ENCODE measurements at regions not wholly inside any gene's neighbourhood (a gene's known extent, or its start where the extent isn't known, plus 50 kb on each side); places are given as distances from the start of the nearest gene placed in this dataset.

DNA sequence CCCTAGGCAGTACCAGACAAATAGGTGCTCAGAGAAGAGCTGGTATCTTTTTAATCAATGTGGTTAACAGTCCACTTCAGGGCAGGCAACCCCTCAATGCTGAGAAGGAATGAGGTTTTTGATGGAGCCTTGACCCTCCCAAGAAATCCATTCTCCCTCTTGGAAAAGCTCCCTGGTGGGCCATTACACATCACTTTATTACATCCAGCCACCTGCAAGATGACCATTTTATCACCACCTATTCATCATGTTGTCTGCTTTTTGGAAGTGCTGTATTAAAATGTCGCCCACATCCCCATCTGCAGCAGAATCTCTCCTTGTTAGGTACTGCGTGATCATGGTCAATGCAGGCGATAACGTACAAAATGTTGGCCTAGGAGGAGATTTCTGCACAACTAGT lies 614.7 kb upstream of the TMEM132C start:
- intact Hi-C loops (cut with DNase I), result no loop called here
- no peak for DNase-seq

DNA sequence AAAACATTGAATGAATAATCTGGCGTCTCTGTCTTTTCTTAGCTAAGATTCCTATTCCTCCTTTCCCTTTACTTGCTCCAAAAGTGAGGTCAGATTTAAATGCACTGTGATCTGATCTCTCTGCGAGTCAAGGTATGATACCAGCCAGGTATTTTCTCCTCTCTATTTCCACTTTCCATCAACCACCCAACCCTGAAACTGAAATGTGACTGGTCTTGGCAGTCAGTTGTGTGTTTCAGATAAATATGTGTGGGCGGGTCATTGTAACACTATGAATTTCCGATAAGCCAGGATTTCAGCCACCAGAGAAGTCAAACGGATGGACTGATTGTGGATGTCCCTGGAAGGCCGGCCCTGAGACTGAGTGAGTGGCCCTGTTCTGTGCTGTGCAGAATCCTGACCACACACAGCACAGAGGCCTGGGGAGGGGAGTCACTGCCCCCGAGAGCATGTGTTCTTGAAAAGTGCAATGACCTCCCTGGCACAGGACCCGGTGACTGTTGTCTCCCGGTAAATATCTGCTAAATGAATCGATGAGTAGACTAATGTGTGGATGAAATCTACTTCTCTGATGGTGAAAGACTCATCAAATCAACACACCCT lies 612.5 kb upstream of the TMEM132C start:
- DNase-seq, result no peak
- intact Hi-C loops (cut with DNase I), result no loop called here

DNA sequence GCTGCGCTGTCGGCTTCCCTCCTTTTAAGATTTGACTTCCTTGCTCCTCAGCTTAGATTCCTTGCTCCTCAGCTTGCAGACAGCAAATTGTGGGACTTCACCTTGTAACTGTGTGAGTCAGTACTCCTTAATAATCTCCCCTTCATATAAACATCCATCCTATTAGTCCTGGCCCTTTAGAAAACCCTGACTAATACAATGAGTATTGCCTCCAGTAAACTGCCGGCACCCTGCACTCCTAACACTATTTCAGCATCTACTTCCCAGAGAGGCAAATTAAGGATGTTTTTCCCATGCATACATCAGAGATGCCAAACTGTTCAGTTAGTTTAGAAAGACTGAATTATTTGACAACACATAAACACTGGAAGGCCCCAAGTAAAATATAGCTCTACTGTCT lies 611.3 kb upstream of the TMEM132C start:
- intact Hi-C loops (cut with DNase I), result no loop called here
- no peak for DNase-seq

DNA sequence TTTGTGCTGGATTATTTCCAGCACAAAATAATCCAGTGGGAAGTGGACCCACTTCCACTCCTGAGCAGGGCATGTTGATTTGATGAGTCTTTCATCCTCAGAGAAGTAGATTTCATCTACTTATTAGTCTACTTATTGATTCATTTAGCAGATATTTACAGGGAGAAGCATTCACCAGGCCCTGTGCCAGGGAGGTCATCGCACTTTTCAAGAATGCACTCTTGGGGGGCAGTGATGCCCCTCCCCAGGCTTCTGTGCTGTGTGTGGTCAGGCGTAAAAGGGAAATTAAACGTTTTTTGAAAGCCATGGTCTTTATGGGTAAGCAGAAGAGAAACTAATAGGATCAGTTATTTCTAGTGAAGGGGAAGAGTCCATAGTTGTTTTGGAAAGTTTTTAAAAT lies 610.7 kb upstream of the TMEM132C start:
- intact Hi-C loops (cut with DNase I), result no loop called here
- DNase-seq, result no peak

DNA sequence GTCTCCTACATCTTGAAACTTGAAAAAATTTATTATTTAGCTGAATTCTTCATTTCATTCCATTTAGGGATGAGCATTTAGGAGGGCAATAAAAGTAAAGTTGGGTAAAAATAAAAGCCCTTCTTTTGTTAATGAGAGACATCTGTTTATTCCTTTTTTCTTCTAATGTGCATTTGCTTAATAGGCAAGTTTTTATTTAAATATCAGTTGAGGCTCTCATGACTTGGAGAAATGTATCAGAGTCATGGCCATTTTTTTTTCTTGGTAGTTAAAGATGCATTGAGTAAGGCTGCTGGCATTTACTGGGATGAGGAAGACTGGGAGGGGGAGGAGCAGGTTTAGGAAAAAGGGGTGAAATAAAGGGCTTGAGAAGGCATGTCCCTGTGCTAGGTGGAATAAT lies 609.9 kb upstream of the TMEM132C start:
- intact Hi-C loops (cut with DNase I), result no loop called here
- no peak for DNase-seq

DNA sequence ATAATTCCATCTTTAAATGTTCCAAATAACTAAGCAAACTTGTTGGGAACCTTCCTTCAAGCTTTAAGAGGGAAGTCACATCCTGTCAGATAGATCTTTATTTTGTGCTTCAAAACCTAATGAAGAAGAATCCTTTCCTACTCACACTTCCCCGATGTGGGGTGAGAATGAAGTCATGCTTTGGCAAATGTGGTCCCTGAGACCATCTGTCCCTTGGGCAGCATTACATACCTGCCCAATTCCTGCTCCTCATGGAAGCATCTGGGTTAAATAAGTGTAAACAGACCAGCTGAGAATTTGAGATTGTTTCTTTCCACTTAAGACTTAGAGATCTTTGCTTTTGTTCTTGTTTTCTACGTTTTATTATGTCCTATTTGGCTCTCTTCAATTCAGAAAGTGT lies 606.0 kb upstream of the TMEM132C start:
- DNase-seq, result no peak
- intact Hi-C loops (cut with DNase I), result no loop called here

DNA sequence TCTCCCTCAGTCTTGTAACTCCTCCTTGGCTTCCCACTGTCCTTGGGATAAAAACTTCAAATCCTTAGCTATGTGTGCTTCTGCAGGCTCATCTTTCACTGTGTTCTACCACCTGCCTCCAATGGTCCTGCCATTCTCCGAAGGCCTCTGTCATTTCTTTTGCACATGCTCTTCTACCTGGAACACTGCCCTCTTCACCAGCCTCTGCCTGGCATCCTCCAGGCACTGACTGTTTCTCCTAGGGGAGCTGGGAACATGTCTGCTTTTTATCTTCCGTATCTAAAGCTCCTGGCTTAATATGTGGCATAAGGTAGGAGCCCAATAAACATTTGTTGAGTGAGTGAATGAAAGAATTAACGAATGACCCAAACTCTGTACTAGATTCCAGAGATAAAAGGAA lies 603.3 kb upstream of the TMEM132C start:
- intact Hi-C loops (cut with DNase I), result no loop called here
- DNase-seq, result no peak

DNA sequence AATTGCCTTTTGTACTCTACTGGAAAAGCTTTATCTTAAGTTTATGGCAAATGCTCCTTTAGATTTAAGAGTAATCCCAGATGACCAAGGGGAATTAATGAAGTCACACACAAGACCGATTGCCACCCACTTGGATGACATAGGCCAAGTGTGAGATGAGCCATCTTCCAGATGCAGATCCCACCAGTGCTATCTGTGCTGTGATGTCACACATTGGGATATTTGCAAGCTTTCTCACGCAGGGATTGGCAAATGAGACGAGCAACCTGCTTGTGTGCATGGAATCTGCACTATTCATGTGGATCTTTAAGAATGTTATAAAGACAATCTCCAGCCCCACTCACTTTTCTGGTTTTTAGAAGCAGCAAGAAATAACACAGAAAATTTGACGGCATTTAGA lies 602.1 kb upstream of the TMEM132C start:
- DNase-seq, result no peak
- intact Hi-C loops (cut with DNase I), result no loop called here

DNA sequence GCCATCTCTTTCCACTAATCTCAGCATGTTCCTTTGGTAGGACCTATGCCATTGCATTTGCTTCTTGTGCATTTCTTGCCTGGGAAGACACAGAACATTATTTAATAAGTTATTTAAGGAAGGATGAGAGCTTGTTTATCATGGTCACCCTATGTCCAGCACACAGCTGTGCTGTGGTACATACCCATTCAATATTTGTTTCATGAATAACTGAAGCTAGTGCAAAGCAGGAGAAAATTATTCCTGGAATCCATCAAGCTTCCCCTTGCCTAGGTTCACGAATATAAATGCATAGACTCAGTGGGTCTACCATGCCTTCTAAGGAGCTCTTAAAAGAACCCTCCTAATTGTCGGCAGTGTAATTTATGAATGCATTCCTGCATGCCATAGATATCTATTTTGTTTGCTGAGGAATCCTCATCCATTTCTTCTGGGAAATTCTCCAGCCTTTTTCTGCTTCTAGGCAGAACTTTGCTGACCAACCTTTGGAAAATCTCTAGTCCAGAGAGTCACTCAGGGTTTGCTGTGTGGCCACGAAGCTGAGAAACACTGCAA lies 599.8 kb upstream of the TMEM132C start:
- DNase-seq, result no peak
- intact Hi-C loops (cut with DNase I), result no loop called here

DNA sequence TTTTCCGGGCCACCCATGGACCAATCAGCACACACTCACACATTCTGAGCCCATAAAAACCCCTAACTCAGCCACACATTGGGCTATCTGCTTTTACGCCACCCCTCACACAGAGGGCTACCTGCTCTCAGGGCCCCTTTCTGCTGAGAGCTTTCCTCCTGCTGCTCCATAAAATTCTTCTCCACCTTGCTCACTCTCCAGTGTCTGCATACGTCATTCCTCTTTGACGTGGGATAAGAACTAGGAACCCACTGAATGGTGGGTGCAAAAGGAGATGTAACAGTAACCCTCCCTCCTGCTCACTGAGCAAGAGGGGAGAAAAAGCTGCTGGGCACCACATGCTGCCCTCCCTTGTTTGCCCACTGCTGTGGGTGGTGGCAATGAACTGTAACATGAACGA lies 596.7 kb upstream of the TMEM132C start:
- no peak for DNase-seq
- intact Hi-C loops (cut with DNase I), result no loop called here

DNA sequence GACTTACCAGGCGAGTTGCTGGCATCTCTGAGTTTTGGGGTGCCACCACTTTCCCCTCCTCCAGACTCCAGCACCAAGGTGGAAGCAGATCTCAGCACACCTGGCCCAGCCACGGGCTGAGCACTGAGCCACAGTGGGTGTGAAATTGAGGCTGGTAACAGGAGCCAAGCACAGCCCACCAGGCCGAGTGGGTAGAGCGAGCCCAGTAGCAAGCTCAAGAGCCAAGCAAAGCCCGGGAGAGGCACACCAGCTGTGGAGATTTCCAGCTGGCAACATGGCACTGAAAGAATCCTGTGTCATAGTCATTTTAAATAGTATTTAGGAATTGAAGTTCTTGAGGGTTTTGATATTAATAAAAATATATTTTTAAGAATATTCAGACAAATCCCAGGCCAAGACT lies 596.2 kb upstream of the TMEM132C start:
- DNase-seq, result peak in 4 of 10 donors; percentile 43 to 90 (median 64)

DNA sequence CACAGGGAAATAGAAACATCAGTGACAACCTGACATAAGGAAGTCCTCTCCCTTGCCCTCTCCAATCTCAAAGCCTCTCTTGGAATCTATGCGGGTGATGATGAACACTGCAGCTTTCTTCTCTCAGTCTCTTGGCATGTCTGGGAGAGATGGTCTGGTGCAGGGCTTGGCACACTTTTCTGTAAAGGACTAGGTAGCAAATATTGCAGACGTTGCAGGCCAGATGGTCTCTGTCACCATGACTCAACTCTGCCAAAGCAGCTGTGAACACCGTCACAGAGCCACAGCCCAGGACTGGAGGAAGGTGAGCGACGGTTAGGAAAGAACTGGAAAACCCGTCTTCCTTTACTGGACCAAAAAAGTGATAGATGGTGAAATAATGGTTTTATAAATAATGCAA lies 591.0 kb upstream of the TMEM132C start:
- peak in 2 of 10 donors; percentile 21 to 25 for DNase-seq
- intact Hi-C loops (cut with DNase I), result no loop called here

More for the DNA sequence above, 596.2 kb upstream of the TMEM132C start:
- intact Hi-C loops (cut with DNase I), result no loop called here

DNA sequence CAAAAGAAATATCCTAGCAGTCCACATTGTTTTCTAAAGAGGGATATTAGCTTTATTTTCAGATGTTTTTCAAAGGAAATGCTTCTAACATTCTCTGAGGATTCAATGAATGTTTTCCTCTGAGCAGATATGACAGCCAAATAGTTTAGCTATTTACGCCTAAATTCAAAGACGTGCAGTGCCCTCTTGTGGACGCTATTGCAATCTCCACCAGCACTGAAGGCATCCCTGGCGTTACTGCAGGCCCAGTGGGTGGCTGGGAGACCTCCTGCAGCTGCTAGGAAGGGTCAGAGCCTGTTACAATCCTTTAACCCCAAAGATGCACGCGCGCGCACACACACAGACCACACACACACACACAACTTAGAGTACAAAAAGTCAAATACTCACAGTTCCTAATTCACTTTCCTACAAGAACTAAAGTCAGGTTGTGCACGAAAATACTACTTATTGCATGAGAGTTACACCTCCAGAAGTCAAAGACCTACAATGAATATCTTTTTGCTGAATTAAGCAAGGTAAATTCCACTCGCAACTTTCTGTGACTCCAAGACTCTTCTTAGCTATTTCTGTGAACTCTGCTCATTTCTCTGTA lies 589.3 kb upstream of the TMEM132C start:
- intact Hi-C loops (cut with DNase I), result no loop called here

DNA sequence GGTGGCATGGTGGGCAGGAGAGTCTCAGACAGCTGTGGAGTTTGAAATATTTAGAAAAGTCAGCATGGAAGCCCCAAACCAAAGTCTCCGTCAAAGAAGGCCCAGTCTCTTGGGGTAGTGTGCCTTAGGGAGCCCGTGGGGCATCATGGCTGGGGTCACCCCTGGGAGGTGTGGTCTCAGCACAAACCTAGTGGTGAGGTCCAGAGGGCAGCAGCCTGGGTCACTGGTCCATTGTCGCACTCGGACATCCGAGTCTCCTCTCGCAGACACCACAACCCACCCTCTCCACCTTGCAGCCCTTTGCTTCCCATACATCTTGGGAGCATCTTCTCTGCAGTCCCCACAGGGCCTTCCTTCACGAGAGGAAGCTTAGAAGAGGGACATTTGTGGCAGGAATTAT lies 588.0 kb upstream of the TMEM132C start:
- intact Hi-C loops (cut with DNase I), result no loop called here
- no peak for DNase-seq

More for the DNA sequence above, 589.3 kb upstream of the TMEM132C start:
- peak; percentile 48 to 95 (median 81) for DNase-seq

DNA sequence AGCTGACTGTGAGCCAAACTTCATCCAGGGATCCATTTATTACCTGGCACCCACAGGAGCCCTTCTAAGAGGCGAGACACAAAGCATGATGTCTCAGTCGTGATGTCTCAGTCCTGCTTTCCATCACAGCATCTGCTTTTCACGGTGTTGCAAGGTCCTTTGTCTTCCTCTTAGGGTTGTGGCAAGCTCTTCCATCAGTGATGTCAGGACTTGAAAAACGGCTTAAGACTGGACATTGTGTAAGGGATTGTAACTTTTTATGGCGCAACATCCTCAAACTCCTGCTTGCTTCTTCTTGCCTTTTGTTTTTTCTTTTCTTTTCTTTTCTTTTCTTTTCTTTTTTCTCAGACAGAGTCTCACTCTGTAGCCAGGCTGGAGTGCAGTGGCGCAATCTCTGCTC lies 586.5 kb upstream of the TMEM132C start:
- intact Hi-C loops (cut with DNase I), result no loop called here
- no peak for DNase-seq

DNA sequence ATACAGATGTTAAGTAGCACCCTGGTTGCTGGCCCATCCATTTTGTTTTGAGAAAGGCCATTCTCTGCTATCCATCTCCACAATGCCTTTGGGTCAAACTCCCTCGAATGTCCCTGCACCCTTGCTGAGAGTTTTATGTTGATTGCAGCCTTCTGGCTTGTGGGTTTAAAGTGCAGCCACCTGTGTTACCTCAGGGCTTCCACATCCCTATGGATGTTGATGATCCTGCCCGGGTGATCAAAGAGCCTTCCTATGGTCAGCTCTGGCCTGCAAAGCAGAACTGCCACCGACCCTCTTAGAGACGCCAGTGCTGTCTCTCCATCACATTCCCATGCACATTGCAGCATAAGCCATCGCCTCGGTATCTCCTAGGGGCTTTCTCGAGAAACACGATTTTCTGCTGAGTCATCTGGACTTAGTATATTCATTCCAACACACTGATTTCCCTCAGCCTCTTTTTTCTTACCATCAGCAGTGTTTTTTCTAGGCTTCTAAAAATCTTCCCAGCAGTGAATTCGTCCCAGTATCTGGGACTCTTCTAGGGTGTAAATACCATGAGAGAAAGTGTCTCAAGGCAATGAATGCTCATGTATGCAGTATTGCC lies 585.7 kb upstream of the TMEM132C start:
- intact Hi-C loops (cut with DNase I), result no loop called here
- DNase-seq, result no peak

DNA sequence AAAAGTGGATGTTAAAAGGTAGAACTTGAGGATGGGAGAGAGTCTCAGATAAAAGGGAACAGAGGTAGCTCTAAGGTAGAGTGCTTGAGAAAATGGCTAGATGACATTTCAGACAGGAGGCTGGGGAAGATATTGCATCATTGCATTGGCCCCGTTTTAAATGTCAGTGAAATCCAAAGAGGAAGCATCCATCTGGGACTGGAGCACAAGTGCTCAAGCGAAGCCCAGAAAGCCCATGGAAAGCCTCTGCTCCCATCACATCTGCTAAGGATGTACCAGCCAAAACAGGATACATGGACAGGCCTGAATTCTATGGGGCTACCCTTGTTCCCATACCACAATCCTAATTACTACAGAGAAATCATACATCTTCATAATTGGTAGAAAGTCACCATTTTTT lies 581.5 kb upstream of the TMEM132C start:
- no peak for DNase-seq
- intact Hi-C loops (cut with DNase I), result no loop called here

DNA sequence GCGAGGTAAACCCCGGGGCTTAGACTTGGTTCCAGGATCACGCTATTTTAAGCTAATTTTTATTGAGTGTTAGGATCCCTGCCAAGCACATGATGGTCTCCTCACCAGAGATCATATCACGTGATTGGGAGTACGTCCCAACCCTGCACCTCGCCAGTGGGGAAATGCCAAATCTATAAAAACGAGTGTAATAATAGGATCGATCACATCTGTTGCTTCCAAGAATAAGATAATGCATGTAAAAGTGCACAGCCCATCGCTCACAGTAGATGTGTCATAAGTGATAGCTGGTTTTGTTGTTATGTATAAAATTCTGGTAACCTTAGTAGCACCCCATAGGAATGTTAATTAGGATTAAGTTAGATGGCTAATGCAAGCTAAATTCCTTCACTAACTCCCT lies 581.0 kb upstream of the TMEM132C start:
- no peak for DNase-seq
- intact Hi-C loops (cut with DNase I), result no loop called here

DNA sequence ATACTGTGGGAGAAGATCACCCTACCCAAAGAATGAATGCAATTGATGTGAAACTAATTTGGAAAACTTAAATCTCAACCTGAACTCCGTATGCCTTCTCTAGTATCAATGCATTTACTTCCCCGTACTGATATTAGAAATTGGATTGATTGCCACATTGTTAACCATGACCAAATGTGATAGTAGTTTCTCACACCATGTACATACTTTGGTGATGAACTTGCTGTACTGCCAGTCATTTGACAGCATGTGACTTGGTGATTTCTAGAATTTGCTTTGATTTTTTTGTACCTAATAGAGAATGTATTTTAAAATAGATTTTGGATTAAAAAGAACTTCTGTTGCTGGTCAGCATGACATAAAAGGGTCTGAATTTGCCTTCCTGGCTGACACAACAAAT lies 579.8 kb upstream of the TMEM132C start:
- intact Hi-C loops (cut with DNase I), result no loop called here
- no peak for DNase-seq

DNA sequence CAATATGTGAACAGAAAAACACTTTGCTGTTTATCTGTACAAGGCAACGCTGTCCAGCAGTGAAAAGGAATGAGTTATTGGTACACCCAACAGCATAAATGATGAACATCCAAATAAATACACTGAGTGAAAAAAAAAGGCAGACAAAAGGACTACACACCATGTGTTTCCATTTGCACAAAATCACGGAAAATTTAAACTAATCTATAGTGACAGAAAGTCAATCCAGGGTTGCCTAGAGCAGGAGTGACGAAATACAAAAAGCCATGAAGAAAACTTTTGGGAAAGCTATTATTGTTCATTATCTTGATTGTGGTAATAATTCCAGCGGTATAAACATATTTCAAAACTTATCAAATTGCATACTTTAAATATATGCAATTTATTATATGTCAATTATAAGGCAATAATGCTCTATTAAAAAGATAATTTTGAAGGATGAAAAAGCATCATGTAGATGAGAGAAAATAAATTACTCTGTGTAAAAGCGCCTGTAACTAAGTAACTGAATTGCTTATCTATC lies 578.0 kb upstream of the TMEM132C start:
- DNase-seq, result no peak
- intact Hi-C loops (cut with DNase I), result no loop called here

DNA sequence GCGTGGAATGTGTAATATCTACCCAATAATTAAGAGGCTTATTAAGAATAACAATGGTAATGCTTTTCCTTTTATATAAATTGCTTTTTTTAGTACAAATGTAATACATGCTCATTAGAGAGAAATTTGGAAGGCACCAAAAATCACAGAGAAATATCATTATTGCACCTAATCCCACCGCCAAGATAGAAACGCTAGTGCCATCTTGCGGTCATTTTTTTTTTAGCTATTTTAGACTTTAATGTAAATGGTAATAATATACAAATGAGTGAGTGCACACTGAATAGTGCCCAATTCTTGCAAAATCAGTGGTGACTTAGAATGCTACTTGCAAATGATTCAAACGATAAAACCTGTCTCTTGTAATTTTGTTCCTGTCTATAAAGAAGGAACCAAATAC lies 576.8 kb upstream of the TMEM132C start:
- no peak for DNase-seq
- intact Hi-C loops (cut with DNase I), result no loop called here

DNA sequence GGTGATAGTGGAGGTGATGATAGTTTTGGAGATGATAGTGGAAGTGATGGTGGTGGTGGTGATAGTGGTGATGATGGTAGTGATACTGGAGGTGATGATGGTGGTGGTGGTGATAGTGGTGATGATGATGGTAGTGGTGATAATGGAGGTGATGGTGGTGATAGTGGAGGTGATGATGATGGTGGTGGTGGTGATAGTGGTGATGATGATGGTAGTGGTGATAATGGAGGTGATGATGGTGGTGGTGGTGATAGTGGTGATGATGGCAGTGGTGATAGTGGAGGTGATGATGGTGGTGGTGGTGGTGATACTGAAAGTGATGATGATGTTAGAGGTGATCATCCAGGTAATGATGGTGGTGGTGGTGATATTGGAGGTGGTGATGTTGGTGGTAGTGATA lies 570.0 kb upstream of the TMEM132C start:
- DNase-seq, result no peak
- intact Hi-C loops (cut with DNase I), result no loop called here
